AG09319 (cell line): ENCODE measurements at regions not wholly inside any gene's neighbourhood (a gene's known extent, or its start where the extent isn't known, plus 50 kb on each side); places are given as distances from the start of the nearest gene placed in this dataset.

Experiments used
- DNase-seq: peaks from one replicate; pipeline ENCODE4 v3.0.0-alpha.2; 2010; ENCODE audit warnings: low read depth; ENCODE audit errors: extremely low read depth
- CTCF ChIP-seq: IDR thresholded peaks from 2 replicates; pipeline ENCODE4 v1.5.1; 2011; ENCODE audit warnings: low read depth, mild to moderate bottlenecking, inconsistent platforms, low read length, moderate library complexity

GRCh38 chr17:55959756-55960155, 193.5 kb upstream of the ANKFN1 start:
- no peak for TF ChIP-seq CTCF
- DNase-seq = no peak

- no peak for TF ChIP-seq CTCF
- no peak for DNase-seq
These were observed 191.9 kb upstream of the ANKFN1 start for GRCh38 chr17:55961386-55961785.

- DNase-seq = no peak
- no peak for TF ChIP-seq CTCF
These were observed 190.3 kb upstream of the ANKFN1 start for GRCh38 chr17:55962951-55963401.

- DNase-seq = no peak
- TF ChIP-seq CTCF = no peak
These were observed 189.1 kb upstream of the ANKFN1 start for GRCh38 chr17:55964191-55964590.

GRCh38 chr17:55965051-55965450, 188.2 kb upstream of the ANKFN1 start:
- no peak for DNase-seq
- no peak for TF ChIP-seq CTCF

- no peak for TF ChIP-seq CTCF
- no peak for DNase-seq
These were observed 183.5 kb upstream of the ANKFN1 start for GRCh38 chr17:55969562-55970324.

- DNase-seq = no peak
- TF ChIP-seq CTCF = no peak
These were observed 174.7 kb upstream of the ANKFN1 start for GRCh38 chr17:55978578-55978977.
